ENCODE measurements at regions not wholly inside any gene's neighbourhood (a gene's known extent, or its start where the extent isn't known, plus 50 kb on each side); places are given as distances from the start of the nearest gene placed in this dataset.

DNA sequence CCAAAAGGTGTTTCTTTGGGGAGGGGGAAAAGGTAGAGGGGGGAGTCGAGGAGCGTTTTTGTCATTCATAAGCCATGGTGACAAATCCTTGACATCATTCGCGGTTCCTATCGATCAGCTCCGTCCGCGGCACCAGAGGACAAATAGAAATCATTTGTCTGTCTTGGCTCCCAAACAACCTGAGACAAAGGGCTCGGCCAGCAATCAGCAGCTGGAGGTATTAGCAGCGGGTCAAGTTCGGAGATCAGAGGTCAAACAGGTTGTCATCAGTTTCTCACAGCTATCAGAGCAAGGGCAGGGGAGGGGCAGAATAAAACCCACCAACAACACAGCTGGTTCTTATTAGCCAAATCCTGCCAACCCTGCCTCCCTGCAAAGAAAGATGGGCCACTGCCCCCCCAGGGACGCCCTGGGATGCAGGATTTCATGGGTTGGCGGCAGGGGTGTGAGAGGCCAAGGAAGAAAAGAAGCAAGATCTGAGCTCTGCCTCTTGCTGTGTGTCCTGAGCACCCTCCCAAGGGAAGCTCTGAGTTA is 145.3 kb upstream of the LHX1 start:
- Mint-ChIP-seq H3K27ac (ENCODE audit: unreplicated experiment) (no peak overlapping the region), H3K4me3 (ENCODE audit: unreplicated experiment) (no peak overlapping the region)
- no peak overlapping the region for H3K4me3 ChIP-seq (ENCODE audit: insufficient read depth, low read depth, low read length)

DNA sequence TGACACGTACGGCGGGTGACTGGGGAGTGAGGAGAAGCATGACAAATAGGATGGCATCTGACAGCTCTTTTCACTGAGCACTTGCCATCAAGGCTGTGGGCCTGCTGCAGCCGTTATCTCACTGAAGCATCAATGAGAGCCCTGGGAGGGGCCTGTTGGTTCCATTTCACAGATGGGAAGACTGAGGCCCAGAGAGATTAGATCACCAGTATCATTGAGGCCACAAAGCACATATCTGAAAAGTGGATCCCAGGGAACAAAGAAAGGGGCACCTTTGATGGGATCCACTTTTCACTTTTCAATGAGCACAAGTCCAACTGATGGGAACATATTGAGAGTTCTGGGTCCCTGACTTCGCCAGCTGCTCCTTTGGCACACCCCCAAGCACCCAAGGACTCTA is 144.4 kb upstream of the LHX1 start:
- no peak overlapping the region for H3K27ac ChIP-seq (ENCODE audit: low read depth, low read length)
- no peaks in the 10 kb centered on the region for H3K4me1 ChIP-seq (ENCODE audit: insufficient read depth, low read length)
- TF ChIP-seq EZH2 (IDR thresholded peaks at IDR 0.05; ENCODE audit: insufficient read depth, low read length) = no peak
- H3K9me3 ChIP-seq (ENCODE audit: insufficient read depth, low read depth, low read length) = no peaks in the 10 kb centered on the region
- Mint-ChIP-seq H3K27ac (ENCODE audit: unreplicated experiment) (no peak overlapping the region), H3K36me3 (ENCODE audit: low read depth, unreplicated experiment) (no peaks in the 10 kb centered on the region), H3K4me3 (ENCODE audit: unreplicated experiment) (no peak overlapping the region), H3K27me3 (ENCODE audit: low read depth, unreplicated experiment) (peaks cover 45% of the 10 kb centered on the region), H3K9me3 (ENCODE audit: unreplicated experiment) (peaks cover 2% of the 10 kb centered on the region), H3K4me1 (ENCODE audit: low read depth, unreplicated experiment) (no peaks in the 10 kb centered on the region)
- H4K20me1 ChIP-seq (ENCODE audit: insufficient read depth, low read length) = no peaks in the 10 kb centered on the region
- no peak overlapping the region for H3K9ac ChIP-seq (ENCODE audit: low read length)
- no peak overlapping the region for H3K4me3 ChIP-seq (ENCODE audit: insufficient read depth, low read depth, low read length)
- H3K27me3 ChIP-seq (ENCODE audit: insufficient read depth, low read length) = peaks cover 33% of the 10 kb centered on the region
- H2AFZ ChIP-seq (ENCODE audit: low read depth, low read length) = no peak overlapping the region
- H3K4me2 ChIP-seq (ENCODE audit: low read length) = no peak overlapping the region
- no peak for FAIRE-seq
- H3K36me3 ChIP-seq (ENCODE audit: insufficient read depth, low read length) = no peaks in the 10 kb centered on the region
- no peaks in the 10 kb centered on the region for H3K79me2 ChIP-seq (ENCODE audit: insufficient read depth, low read length)
- no peak for DNase-seq (ENCODE audit: low read depth)

More for the DNA sequence above, 145.3 kb upstream of the LHX1 start:
- peaks cover 2% of the 10 kb centered on the region for H3K9me3 Mint-ChIP-seq (ENCODE audit: unreplicated experiment)
- Histone ChIP-seq H3K4me1 (ENCODE audit: insufficient read depth, low read length) (no peaks in the 10 kb centered on the region), H3K27me3 (ENCODE audit: insufficient read depth, low read length) (peaks cover 30% of the 10 kb centered on the region), H3K79me2 (ENCODE audit: insufficient read depth, low read length) (no peaks in the 10 kb centered on the region), H2AFZ (ENCODE audit: low read depth, low read length) (no peak overlapping the region), H4K20me1 (ENCODE audit: insufficient read depth, low read length) (no peaks in the 10 kb centered on the region), H3K9ac (ENCODE audit: low read length) (no peak overlapping the region), H3K36me3 (ENCODE audit: insufficient read depth, low read length) (no peaks in the 10 kb centered on the region), H3K4me2 (ENCODE audit: low read length) (no peak overlapping the region), H3K27ac (ENCODE audit: low read depth, low read length) (no peak overlapping the region), H3K9me3 (ENCODE audit: insufficient read depth, low read depth, low read length) (no peaks in the 10 kb centered on the region)
- H3K4me1 Mint-ChIP-seq (ENCODE audit: low read depth, unreplicated experiment) = no peaks in the 10 kb centered on the region
- no peak for DNase-seq (ENCODE audit: low read depth)
- peaks cover 50% of the 10 kb centered on the region for H3K27me3 Mint-ChIP-seq (ENCODE audit: low read depth, unreplicated experiment)
- TF ChIP-seq EZH2 (IDR thresholded peaks at IDR 0.05; ENCODE audit: insufficient read depth, low read length) (no peak), CTCF (IDR thresholded peaks at IDR 0.05; ENCODE audit: insufficient read depth, low read depth, low read length) (no peak)
- no peaks in the 10 kb centered on the region for H3K36me3 Mint-ChIP-seq (ENCODE audit: low read depth, unreplicated experiment)
- FAIRE-seq = no peak

DNA sequence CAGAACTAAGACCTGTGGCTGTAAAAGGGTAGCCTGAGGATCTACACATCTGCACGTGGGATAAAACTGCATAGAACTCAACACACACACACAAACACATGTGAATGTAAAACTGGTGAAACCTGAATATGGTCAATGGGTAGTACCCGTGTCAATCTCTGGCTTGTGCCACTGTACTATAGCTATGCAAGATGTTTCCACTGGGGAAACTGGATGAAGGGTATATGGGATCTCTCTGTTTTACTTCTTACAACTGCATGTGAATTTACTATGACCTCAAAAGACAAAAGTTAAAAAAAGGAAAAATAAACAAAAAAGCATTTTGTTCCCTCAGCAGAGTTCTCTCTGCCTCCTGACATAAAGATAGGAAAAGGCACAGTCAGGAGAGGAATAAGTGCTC is 143.3 kb upstream of the LHX1 start:
- Histone ChIP-seq H3K36me3 (ENCODE audit: insufficient read depth, low read length) (no peaks in the 10 kb centered on the region), H3K27ac (ENCODE audit: low read depth, low read length) (no peak overlapping the region), H3K9me3 (ENCODE audit: insufficient read depth, low read depth, low read length) (no peaks in the 10 kb centered on the region), H3K9ac (ENCODE audit: low read length) (no peak overlapping the region), H4K20me1 (ENCODE audit: insufficient read depth, low read length) (no peaks in the 10 kb centered on the region), H3K27me3 (ENCODE audit: insufficient read depth, low read length) (peaks cover 35% of the 10 kb centered on the region), H3K4me1 (ENCODE audit: insufficient read depth, low read length) (no peaks in the 10 kb centered on the region), H3K4me3 (ENCODE audit: insufficient read depth, low read depth, low read length) (no peak overlapping the region), H2AFZ (ENCODE audit: low read depth, low read length) (no peak overlapping the region), H3K79me2 (ENCODE audit: insufficient read depth, low read length) (no peaks in the 10 kb centered on the region), H3K4me2 (ENCODE audit: low read length) (no peak overlapping the region)
- peaks cover 2% of the 10 kb centered on the region for H3K9me3 Mint-ChIP-seq (ENCODE audit: unreplicated experiment)
- no peak for DNase-seq (ENCODE audit: low read depth)
- no peak for FAIRE-seq
- no peaks in the 10 kb centered on the region for H3K4me1 Mint-ChIP-seq (ENCODE audit: low read depth, unreplicated experiment)
- no peak overlapping the region for H3K4me3 Mint-ChIP-seq (ENCODE audit: unreplicated experiment)
- no peaks in the 10 kb centered on the region for H3K36me3 Mint-ChIP-seq (ENCODE audit: low read depth, unreplicated experiment)
- H3K27me3 Mint-ChIP-seq (ENCODE audit: low read depth, unreplicated experiment) = peaks cover 36% of the 10 kb centered on the region
- TF ChIP-seq EZH2 (IDR thresholded peaks at IDR 0.05; ENCODE audit: insufficient read depth, low read length) (no peak), CTCF (IDR thresholded peaks at IDR 0.05; ENCODE audit: insufficient read depth, low read depth, low read length) (no peak)
- H3K27ac Mint-ChIP-seq (ENCODE audit: unreplicated experiment) = no peak overlapping the region
